HepG2 (cell line): ENCODE measurements at regions not wholly inside any gene's neighbourhood (a gene's known extent, or its start where the extent isn't known, plus 50 kb on each side); places are given as distances from the start of the nearest gene placed in this dataset.

Experiments
- BRD4 ChIP-seq: sonication (generic); formaldehyde crosslinking; IDR thresholded peaks from 2 replicates; pipeline ENCODE4 v1.4.0; 2020; ENCODE audit warnings: missing genetic modification reagents
- EEA1 ChIP-seq: sonication (generic); formaldehyde crosslinking; IDR thresholded peaks from 2 replicates; pipeline ENCODE4 v1.5.1; 2020; ENCODE audit warnings: mild to moderate bottlenecking, missing genetic modification reagents, borderline replicate concordance
- ELF3 ChIP-seq: IDR thresholded peaks from 2 replicates; pipeline ENCODE4 v1.6.1; 2016; ENCODE audit warnings: missing genetic modification reagents, missing compliant biosample characterization
- HOXA3 ChIP-seq: sonication (generic); formaldehyde crosslinking; IDR thresholded peaks from 2 replicates; pipeline ENCODE4 v1.5.0; 2020; ENCODE audit warnings: missing genetic modification reagents
- MAFF ChIP-seq: IDR thresholded peaks from 2 replicates; pipeline ENCODE4 v1.6.1; 2011; ENCODE audit warnings: low read depth, low read length, improper control_type of control experiment
- SALL1 ChIP-seq: sonication (generic); formaldehyde crosslinking; IDR thresholded peaks from 2 replicates; pipeline ENCODE4 v1.8.0; 2022; ENCODE audit warnings: mild to moderate bottlenecking, missing genetic modification reagents
- SP4 ChIP-seq: sonication (generic); formaldehyde crosslinking; IDR thresholded peaks from 2 replicates; pipeline ENCODE4 v1.8.1; 2023; ENCODE audit warnings: mild to moderate bottlenecking, missing genetic modification reagents
- TAF15 ChIP-seq: fragments of 200-400 bp; formaldehyde crosslinking; IDR thresholded peaks from one replicate; pipeline ENCODE4 v1.6.1; 2018; ENCODE audit warnings: mild to moderate bottlenecking, low read depth, low read length; ENCODE audit not compliant: poor library complexity, severe bottlenecking
- TCF7 ChIP-seq: sonication (generic); IDR thresholded peaks from 2 replicates; pipeline ENCODE4 v1.6.1; 2016; ENCODE audit warnings: antibody characterized with exemption, low read depth
- THAP8 ChIP-seq: sonication (generic); formaldehyde crosslinking; IDR thresholded peaks from 2 replicates; pipeline ENCODE4 v1.5.1; 2020; ENCODE audit warnings: missing genetic modification reagents, mild to moderate bottlenecking, borderline replicate concordance
- TRAFD1 ChIP-seq: sonication (generic); formaldehyde crosslinking; IDR thresholded peaks from 2 replicates; pipeline ENCODE4 v1.5.1; 2020; ENCODE audit warnings: missing genetic modification reagents, mild to moderate bottlenecking, borderline replicate concordance
- YY1 ChIP-seq: IDR thresholded peaks from 2 replicates; pipeline ENCODE4 v1.6.1; 2011; ENCODE audit warnings: low read length, low read depth, moderate library complexity, mild to moderate bottlenecking; ENCODE audit not compliant: insufficient read depth, insufficient replicate concordance
- ZNF234 ChIP-seq: sonication (generic); formaldehyde crosslinking; conservative IDR thresholded peaks from 2 replicates; pipeline ENCODE4 v1.5.1; 2020; ENCODE audit warnings: mild to moderate bottlenecking, missing genetic modification reagents
- ZNF382 ChIP-seq: sonication (generic); formaldehyde crosslinking; IDR thresholded peaks from 2 replicates; pipeline ENCODE4 v1.5.0; 2020; ENCODE audit warnings: missing genetic modification reagents, mild to moderate bottlenecking, borderline replicate concordance
- ZNF570 ChIP-seq: sonication (generic); formaldehyde crosslinking; IDR thresholded peaks from 2 replicates; pipeline ENCODE4 v1.4.0; 2020; ENCODE audit warnings: mild to moderate bottlenecking, missing genetic modification reagents, borderline replicate concordance
- ZSCAN21 ChIP-seq: sonication (generic); formaldehyde crosslinking; IDR thresholded peaks from 2 replicates; pipeline ENCODE4 v1.8.0; 2022; ENCODE audit warnings: mild to moderate bottlenecking, missing genetic modification reagents, moderate library complexity, borderline replicate concordance
- TF ChIP-seq, protein P1 (sequence below): IDR thresholded peaks from 2 replicates; pipeline ENCODE4 v1.6.1; 2016
- TF ChIP-seq, protein P2 (sequence below): sonication (generic); formaldehyde crosslinking; IDR thresholded peaks from 2 replicates; pipeline ENCODE4 v1.9.0; 2021; ENCODE audit warnings: missing genetic modification reagents, borderline replicate concordance
- TF ChIP-seq, protein P3 (sequence below): sonication (generic); formaldehyde crosslinking; IDR thresholded peaks from 2 replicates; pipeline ENCODE4 v1.5.0; 2020; ENCODE audit warnings: mild to moderate bottlenecking, missing genetic modification reagents
- TF ChIP-seq, protein P4 (sequence below): sonication (generic); formaldehyde crosslinking; IDR thresholded peaks from 2 replicates; pipeline ENCODE4 v1.4.0; 2020; ENCODE audit warnings: mild to moderate bottlenecking, missing genetic modification reagents
- TF ChIP-seq, protein P5 (sequence below): IDR thresholded peaks from 2 replicates; pipeline ENCODE4 v1.6.1; 2016

GRCh38 chr12:11500188-11500860 is 105.0 kb upstream of the PRB2 start (continued):
- TF ChIP-seq TRAFD1 (CRISPR knock-in tag) (peak; percentile 95; the same call in 1 of the 2 replicates), MAFF (no peak), BRD4 (CRISPR knock-in tag) (no peak), THAP8 (CRISPR knock-in tag) (peak; percentile 75; the same call in 1 of the 2 replicates), ELF3 (CRISPR knock-in tag) (peak; percentile 94), EEA1 (CRISPR knock-in tag) (peak; percentile 99), ZSCAN21 (CRISPR knock-in tag) (peak; percentile 99), YY1 (no peak), TCF7 (no peak), ZNF234 (CRISPR knock-in tag) (peak; percentile 68; the same call in 1 of the 2 replicates), ZNF382 (CRISPR knock-in tag) (no peak), ZNF570 (CRISPR knock-in tag) (0 out of 2 replicates have a peak, but pooled peaks have one; percentile 79), SALL1 (peak; percentile 99), HOXA3 (CRISPR knock-in tag) (peak; percentile 87), SP4 (peak; percentile 74), TAF15 (no peak)
- TF ChIP-seq, protein P1, sequence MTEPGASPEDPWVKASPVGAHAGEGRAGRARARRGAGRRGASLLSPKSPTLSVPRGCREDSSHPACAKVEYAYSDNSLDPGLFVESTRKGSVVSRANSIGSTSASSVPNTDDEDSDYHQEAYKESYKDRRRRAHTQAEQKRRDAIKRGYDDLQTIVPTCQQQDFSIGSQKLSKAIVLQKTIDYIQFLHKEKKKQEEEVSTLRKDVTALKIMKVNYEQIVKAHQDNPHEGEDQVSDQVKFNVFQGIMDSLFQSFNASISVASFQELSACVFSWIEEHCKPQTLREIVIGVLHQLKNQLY (CRISPR knock-in tag), result 0 out of 2 replicates have a peak, but pooled peaks have one; percentile 49
- TF ChIP-seq, protein P2, sequence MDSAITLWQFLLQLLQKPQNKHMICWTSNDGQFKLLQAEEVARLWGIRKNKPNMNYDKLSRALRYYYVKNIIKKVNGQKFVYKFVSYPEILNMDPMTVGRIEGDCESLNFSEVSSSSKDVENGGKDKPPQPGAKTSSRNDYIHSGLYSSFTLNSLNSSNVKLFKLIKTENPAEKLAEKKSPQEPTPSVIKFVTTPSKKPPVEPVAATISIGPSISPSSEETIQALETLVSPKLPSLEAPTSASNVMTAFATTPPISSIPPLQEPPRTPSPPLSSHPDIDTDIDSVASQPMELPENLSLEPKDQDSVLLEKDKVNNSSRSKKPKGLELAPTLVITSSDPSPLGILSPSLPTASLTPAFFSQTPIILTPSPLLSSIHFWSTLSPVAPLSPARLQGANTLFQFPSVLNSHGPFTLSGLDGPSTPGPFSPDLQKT, result peak; percentile 67; the same call in 1 of the 2 replicates
- TF ChIP-seq, protein P3, sequence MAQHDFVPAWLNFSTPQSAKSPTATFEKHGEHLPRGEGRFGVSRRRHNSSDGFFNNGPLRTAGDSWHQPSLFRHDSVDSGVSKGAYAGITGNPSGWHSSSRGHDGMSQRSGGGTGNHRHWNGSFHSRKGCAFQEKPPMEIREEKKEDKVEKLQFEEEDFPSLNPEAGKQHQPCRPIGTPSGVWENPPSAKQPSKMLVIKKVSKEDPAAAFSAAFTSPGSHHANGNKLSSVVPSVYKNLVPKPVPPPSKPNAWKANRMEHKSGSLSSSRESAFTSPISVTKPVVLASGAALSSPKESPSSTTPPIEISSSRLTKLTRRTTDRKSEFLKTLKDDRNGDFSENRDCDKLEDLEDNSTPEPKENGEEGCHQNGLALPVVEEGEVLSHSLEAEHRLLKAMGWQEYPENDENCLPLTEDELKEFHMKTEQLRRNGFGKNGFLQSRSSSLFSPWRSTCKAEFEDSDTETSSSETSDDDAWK (CRISPR knock-in tag), result no peak
- TF ChIP-seq, protein P4, sequence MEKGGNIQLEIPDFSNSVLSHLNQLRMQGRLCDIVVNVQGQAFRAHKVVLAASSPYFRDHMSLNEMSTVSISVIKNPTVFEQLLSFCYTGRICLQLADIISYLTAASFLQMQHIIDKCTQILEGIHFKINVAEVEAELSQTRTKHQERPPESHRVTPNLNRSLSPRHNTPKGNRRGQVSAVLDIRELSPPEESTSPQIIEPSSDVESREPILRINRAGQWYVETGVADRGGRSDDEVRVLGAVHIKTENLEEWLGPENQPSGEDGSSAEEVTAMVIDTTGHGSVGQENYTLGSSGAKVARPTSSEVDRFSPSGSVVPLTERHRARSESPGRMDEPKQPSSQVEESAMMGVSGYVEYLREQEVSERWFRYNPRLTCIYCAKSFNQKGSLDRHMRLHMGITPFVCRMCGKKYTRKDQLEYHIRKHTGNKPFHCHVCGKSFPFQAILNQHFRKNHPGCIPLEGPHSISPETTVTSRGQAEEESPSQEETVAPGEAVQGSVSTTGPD (CRISPR knock-in tag), result peak; percentile 43; the same call in 1 of the 2 replicates
- TF ChIP-seq, protein P5, sequence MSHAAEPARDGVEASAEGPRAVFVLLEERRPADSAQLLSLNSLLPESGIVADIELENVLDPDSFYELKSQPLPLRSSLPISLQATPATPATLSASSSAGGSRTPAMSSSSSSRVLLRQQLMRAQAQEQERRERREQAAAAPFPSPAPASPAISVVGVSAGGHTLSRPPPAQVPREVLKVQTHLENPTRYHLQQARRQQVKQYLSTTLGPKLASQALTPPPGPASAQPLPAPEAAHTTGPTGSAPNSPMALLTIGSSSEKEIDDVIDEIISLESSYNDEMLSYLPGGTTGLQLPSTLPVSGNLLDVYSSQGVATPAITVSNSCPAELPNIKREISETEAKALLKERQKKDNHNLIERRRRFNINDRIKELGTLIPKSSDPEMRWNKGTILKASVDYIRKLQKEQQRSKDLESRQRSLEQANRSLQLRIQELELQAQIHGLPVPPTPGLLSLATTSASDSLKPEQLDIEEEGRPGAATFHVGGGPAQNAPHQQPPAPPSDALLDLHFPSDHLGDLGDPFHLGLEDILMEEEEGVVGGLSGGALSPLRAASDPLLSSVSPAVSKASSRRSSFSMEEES, result peak; percentile 96
